ENCODE measurements at regions not wholly inside any gene's neighbourhood (a gene's known extent, or its start where the extent isn't known, plus 50 kb on each side); places are given as distances from the start of the nearest gene placed in this dataset.

GRCh38 chr6:165770397-165771082, 107.5 kb upstream of the PDE10A start:
- TF ChIP-seq, protein P1, sequence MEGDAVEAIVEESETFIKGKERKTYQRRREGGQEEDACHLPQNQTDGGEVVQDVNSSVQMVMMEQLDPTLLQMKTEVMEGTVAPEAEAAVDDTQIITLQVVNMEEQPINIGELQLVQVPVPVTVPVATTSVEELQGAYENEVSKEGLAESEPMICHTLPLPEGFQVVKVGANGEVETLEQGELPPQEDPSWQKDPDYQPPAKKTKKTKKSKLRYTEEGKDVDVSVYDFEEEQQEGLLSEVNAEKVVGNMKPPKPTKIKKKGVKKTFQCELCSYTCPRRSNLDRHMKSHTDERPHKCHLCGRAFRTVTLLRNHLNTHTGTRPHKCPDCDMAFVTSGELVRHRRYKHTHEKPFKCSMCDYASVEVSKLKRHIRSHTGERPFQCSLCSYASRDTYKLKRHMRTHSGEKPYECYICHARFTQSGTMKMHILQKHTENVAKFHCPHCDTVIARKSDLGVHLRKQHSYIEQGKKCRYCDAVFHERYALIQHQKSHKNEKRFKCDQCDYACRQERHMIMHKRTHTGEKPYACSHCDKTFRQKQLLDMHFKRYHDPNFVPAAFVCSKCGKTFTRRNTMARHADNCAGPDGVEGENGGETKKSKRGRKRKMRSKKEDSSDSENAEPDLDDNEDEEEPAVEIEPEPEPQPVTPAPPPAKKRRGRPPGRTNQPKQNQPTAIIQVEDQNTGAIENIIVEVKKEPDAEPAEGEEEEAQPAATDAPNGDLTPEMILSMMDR (IDR thresholded peaks at IDR 0.05), result no peak
- no peak for TF ChIP-seq POLR2AphosphoS5 (IDR thresholded peaks at IDR 0.05)
